Peyer's patch (tissue), 4 donors: ENCODE measurements at regions not wholly inside any gene's neighbourhood (a gene's known extent, or its start where the extent isn't known, plus 50 kb on each side); places are given as distances from the start of the nearest gene placed in this dataset.

Source experiments
- CTCF ChIP-seq, 6 experiments: fragments of 450-650 bp in 4 of 6; fragments of 200-600 bp in 2 of 6; sonication (generic) in 1 of 6; IDR thresholded peaks; one replicate each; pipeline ENCODE4 v1.5.1; 2017 to 2019; ENCODE audit warnings: antibody characterized with exemption in 6 of 6, mild to moderate bottlenecking in 3 of 6, moderate library complexity in 1 of 6
- POLR2A ChIP-seq, 2 donors: fragments of 450-650 bp; IDR thresholded peaks; one replicate each; pipeline ENCODE4 v1.5.1; 2017; ENCODE audit warnings: antibody characterized with exemption in 2 of 2, mild to moderate bottlenecking in 2 of 2, moderate library complexity in 2 of 2

DNA sequence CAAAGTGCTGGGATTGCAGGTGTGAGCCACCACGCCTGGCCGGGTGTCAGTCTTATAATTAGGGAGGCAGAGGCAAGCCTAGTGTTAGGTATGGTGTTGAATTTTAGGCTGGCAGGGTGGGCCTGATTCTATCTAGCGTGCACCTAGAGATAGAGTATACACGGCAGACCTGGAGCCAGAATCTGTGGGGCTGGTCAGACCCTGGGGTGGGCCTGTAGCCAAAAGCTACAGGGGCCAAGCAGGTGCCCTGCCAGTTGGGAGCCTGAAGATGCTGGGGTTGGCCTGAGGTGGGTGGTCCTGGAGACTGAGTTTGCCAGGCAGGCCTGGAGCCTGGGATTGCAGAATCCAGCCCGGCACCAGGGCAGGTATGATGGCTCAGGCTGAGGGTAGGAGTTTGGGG is 1580.3 kb downstream of the ARAP2 start:
- TF ChIP-seq CTCF (IDR thresholded peaks at IDR 0.05) (no peak), POLR2A (IDR thresholded peaks at IDR 0.05) (no peak)
